Esophagus muscularis mucosa (tissue), 3 donors: ENCODE measurements at regions not wholly inside any gene's neighbourhood (a gene's known extent, or its start where the extent isn't known, plus 50 kb on each side); places are given as distances from the start of the nearest gene placed in this dataset.
"Not testable (repeated sequence)": the region's sequence is repeated elsewhere in the genome, so short reads cannot be mapped to it uniquely, and the experiment has no call there.

ENCODE experiments used
- CTCF ChIP-seq, 3 experiments: fragments of 200-600 bp in 2 of 3; fragments of 450-650 bp in 1 of 3; sonication (generic) in 2 of 3; IDR thresholded peaks; one replicate each; pipeline ENCODE4 v1.5.1; 2017 to 2019; ENCODE audit warnings: antibody characterized with exemption in 3 of 3, mild to moderate bottlenecking in 2 of 3, moderate library complexity in 1 of 3
- POLR2A ChIP-seq: fragments of 450-650 bp; IDR thresholded peaks from one replicate; pipeline ENCODE4 v1.6.1; 2017; ENCODE audit warnings: antibody characterized with exemption, moderate library complexity, mild to moderate bottlenecking, low read depth

- TF ChIP-seq CTCF (IDR thresholded peaks at IDR 0.05); POLR2A: not testable (repeated sequence)
Measured at GRCh38 chr1:144104000-144104677, 132.4 kb upstream of the FAM72C start.
